ENCODE measurements at regions not wholly inside any gene's neighbourhood (a gene's known extent, or its start where the extent isn't known, plus 50 kb on each side); places are given as distances from the start of the nearest gene placed in this dataset.

DNA sequence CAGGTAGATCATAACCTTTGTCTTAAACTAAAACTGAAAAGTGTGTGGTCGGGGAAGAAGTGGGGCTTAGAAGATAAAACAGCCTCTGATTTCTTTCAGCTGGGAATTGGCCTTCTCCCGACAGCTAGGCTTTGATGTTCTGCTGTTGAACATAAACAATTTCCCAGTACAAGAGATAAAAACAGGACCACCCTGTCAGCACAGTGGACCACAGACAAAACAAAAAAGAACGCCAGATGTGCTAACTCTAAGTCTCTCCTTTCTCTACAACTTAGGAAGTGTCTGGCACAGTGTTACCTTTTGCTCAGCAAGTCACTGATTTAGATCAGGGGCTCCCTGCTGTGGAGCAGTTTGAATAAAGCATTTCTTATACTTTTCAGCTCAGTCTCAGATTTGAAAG lies 87.5 kb upstream of the UXT start:
- no peak for TF ChIP-seq ZNF75D (CRISPR knock-in tag; IDR thresholded peaks at IDR 0.05; ENCODE audit: borderline replicate concordance)
- no peak for TF ChIP-seq POLR2A (IDR thresholded peaks at IDR 0.05; ENCODE audit: insufficient read depth in 1 of 2, low read depth in 2 of 2, low read length in 2 of 2)
- no peak for TF ChIP-seq CTCF (CRISPR knock-in tag; IDR thresholded peaks at IDR 0.05)
- no peak for TF ChIP-seq HBP1 (CRISPR knock-in tag; IDR thresholded peaks at IDR 0.05; ENCODE audit: low read depth)
- no peak for TF ChIP-seq PRDM15 (CRISPR knock-in tag; IDR thresholded peaks at IDR 0.05)
